Endothelial cell of umbilical vein (primary cell): ENCODE measurements at regions not wholly inside any gene's neighbourhood (a gene's known extent, or its start where the extent isn't known, plus 50 kb on each side); places are given as distances from the start of the nearest gene placed in this dataset.

Experiments
- BruUV-seq: library from RNA; stranded (reverse); fragments of 400-500 nt; replicated peaks from 2 replicates; lab custom pipeline; 2021; lab: Mats Ljungman, UMichigan
- CTCF ChIA-PET: fragments of 300-600, 350-600 bp; sonication (Branson Sonifier 250); formaldehyde crosslinking; loops from one replicate; lab custom pipeline; 2021; ENCODE audit warnings: antibody characterized with exemption, inconsistent platforms; lab: Charles Lee
- POLR2A ChIA-PET: fragments of 300-600, 350-600 bp; sonication (Branson Sonifier 250); formaldehyde crosslinking; loops from one replicate; lab custom pipeline; 2021; ENCODE audit warnings: antibody characterized with exemption, inconsistent platforms; lab: Charles Lee
- DNase-seq: peaks from one replicate; pipeline ENCODE4 v3.0.0-alpha.2; 2011; ENCODE audit warnings: low read depth, low spot score
- FAIRE-seq: peaks from 2 replicates; lab custom pipeline; 2011; peaks lifted over from hg19 to GRCh38; lab: Jason Lieb, UNC
- H2AFZ ChIP-seq: 2 replicates; pipeline ENCODE4 v1.6.0; 2012; ENCODE audit warnings: low read depth, low read length, control low read depth, inconsistent platforms
- H3K27ac ChIP-seq: 2 replicates; pipeline ENCODE4 v1.5.1; 2011; ENCODE audit warnings: low read depth, mild to moderate bottlenecking, control low read depth, low read length, moderate library complexity; ENCODE audit not compliant: insufficient read depth
- H3K27me3 ChIP-seq, 2 experiments: 2 replicates each; pipeline versions ENCODE4 v1.6.0 to v1.6.1; 2011; ENCODE audit warnings: low read length in 2 of 2, mixed read lengths in 1 of 2; ENCODE audit not compliant: control insufficient read depth in 2 of 2, insufficient read depth in 2 of 2
- H3K36me3 ChIP-seq, 2 experiments: 2 replicates in 1 of 2; 3 replicates in 1 of 2; pipeline ENCODE4 v1.5.1; 2011; ENCODE audit warnings: low read length in 2 of 2, mild to moderate bottlenecking in 1 of 2, moderate library complexity in 1 of 2; ENCODE audit not compliant: control insufficient read depth in 2 of 2, insufficient read depth in 2 of 2; ENCODE audit errors: extremely low read depth in 1 of 2
- H3K4me1 ChIP-seq: 3 replicates; pipeline ENCODE4 v1.5.1; 2011; ENCODE audit warnings: mild to moderate bottlenecking, low read length; ENCODE audit not compliant: control insufficient read depth, insufficient read depth; ENCODE audit errors: extremely low read depth
- H3K4me2 ChIP-seq: 2 replicates; pipeline ENCODE4 v1.6.1; 2011; ENCODE audit warnings: low read length, control low read depth, mixed read lengths; ENCODE audit not compliant: insufficient read depth
- H3K4me3 ChIP-seq, 3 experiments: fragments of 200-600 bp in 1 of 3; sonication (generic), shearing (Covaris generic) in 1 of 3; replicated peaks in 1 of 3; 2 replicates each; pipeline ENCODE4 v1.5.1; 2011 to 2016; ENCODE audit warnings: control low read depth in 3 of 3, low read length in 3 of 3, mild to moderate bottlenecking in 2 of 3, inconsistent platforms in 1 of 3, low read depth in 1 of 3, moderate library complexity in 1 of 3; ENCODE audit not compliant: insufficient read depth in 1 of 3
- H3K79me2 ChIP-seq: 2 replicates; pipeline ENCODE4 v1.6.0; 2012; ENCODE audit warnings: low read length, inconsistent platforms; ENCODE audit not compliant: control insufficient read depth, insufficient read depth
- H3K9ac ChIP-seq: replicated peaks from 2 replicates; pipeline ENCODE3; 2011; ENCODE audit warnings: low read length, control low read depth; ENCODE audit not compliant: insufficient read depth; ENCODE audit errors: extremely low read depth
- H3K9me1 ChIP-seq: replicated peaks from 3 replicates; pipeline ENCODE4 v1.6.0; 2011; ENCODE audit warnings: mild to moderate bottlenecking, low read length; ENCODE audit not compliant: control insufficient read depth, insufficient read depth; ENCODE audit errors: extremely low read depth
- H3K9me3 ChIP-seq: replicated peaks from 2 replicates; pipeline ENCODE4 v1.5.1; 2012; ENCODE audit warnings: low read length, inconsistent platforms; ENCODE audit not compliant: control insufficient read depth, insufficient read depth
- H4K20me1 ChIP-seq: replicated peaks from 2 replicates; pipeline ENCODE3; 2011; ENCODE audit warnings: mild to moderate bottlenecking, low read length; ENCODE audit not compliant: control insufficient read depth, insufficient read depth; ENCODE audit errors: extremely low read depth
- EZH2 ChIP-seq: IDR thresholded peaks from 2 replicates; pipeline ENCODE4 v1.6.1; 2012; ENCODE audit warnings: borderline replicate concordance, low read depth, mild to moderate bottlenecking, moderate library complexity, low read length, inconsistent platforms; ENCODE audit not compliant: severe bottlenecking
- FOS ChIP-seq: IDR thresholded peaks from 2 replicates; pipeline ENCODE4 v1.6.1; 2011; ENCODE audit warnings: mild to moderate bottlenecking, low read length, moderate library complexity, borderline replicate concordance; ENCODE audit not compliant: insufficient read depth
- GATA2 ChIP-seq: IDR thresholded peaks from 2 replicates; pipeline ENCODE4 v1.7.0; 2011; ENCODE audit warnings: low read depth, mild to moderate bottlenecking, moderate library complexity, mixed read lengths, low read length; ENCODE audit not compliant: insufficient read length, insufficient read depth
- JUN ChIP-seq: IDR thresholded peaks from 2 replicates; pipeline ENCODE4 v1.6.1; 2011; ENCODE audit warnings: borderline replicate concordance, low read depth; ENCODE audit not compliant: insufficient read length, insufficient read depth
- MYC ChIP-seq: IDR thresholded peaks from one replicate; pipeline ENCODE4 v1.6.1; 2011; ENCODE audit warnings: mild to moderate bottlenecking, low read depth, low read length
- POLR2A ChIP-seq: IDR thresholded peaks from 2 replicates; pipeline ENCODE4 v1.6.1; 2012; ENCODE audit warnings: low read depth, mild to moderate bottlenecking, control low read depth, low read length
- POLR2AphosphoS5 ChIP-seq: IDR thresholded peaks from 2 replicates; pipeline ENCODE4 v1.6.1; 2012; ENCODE audit warnings: low read depth, mild to moderate bottlenecking, control low read depth, low read length, moderate library complexity; ENCODE audit not compliant: insufficient read depth
- dilution Hi-C: fragments of 300-500 bp; cut with MboI; formaldehyde crosslinking; loops from one replicate; pipeline ENCODE4 v1.15.0; 2019; ENCODE audit warnings: low sequenced_read_pairs; ENCODE audit not compliant: extremely low pct_ligation_motif_present
- intact Hi-C: fragments of 100-400 bp; cut with micrococcal nuclease; formaldehyde crosslinking; loops from one replicate; pipeline ENCODE4 v1.10.0; 2022
- TF ChIP-seq, protein P1 (sequence below): IDR thresholded peaks from 2 replicates; pipeline ENCODE4 v1.6.1; 2011; ENCODE audit not compliant: insufficient read depth, insufficient read length
- TF ChIP-seq, protein P2 (sequence below), 2 donors: IDR thresholded peaks; 1 replicate in 1 of 2; 2 replicates in 1 of 2; pipeline ENCODE4 v1.5.1; 2011; ENCODE audit warnings: low read length in 2 of 2, mild to moderate bottlenecking in 2 of 2, moderate library complexity in 2 of 2, control low read depth in 1 of 2, inconsistent platforms in 1 of 2, low read depth in 1 of 2; ENCODE audit not compliant: insufficient read depth in 1 of 2; ENCODE audit errors: extremely low read depth in 1 of 2

DNA sequence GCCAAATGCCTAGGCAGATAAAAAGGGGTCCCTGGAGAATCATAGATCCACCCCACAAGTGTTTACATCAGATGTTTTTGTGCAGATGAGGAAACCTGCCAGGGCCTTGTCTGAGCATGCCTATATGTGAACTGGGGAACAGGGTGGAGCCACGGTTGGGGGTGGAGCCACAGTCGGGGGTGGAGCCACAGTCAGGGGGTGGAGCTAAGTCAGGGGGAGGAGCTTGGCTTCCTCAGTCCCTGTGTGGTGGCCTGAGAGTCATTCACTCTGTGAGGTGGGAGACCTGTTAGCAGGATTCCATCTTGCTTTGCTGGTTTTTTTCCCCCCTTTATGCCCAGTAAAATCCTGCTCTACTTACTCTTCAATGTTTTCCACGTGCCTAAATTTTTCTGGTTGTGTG is 57.8 kb upstream of the TGFBR2 start:
- H3K27ac ChIP-seq = no peak overlapping the region
- ChIA-PET POLR2A (no interaction called here), CTCF (interaction anchor here (0.6 to 0.7 kb wide), 2 partner anchors 58 to 506 kb away, joined by 3 read pairs; partner anchors contain the start of gene TGFBR2)
- intact Hi-C loops (no loop called here), dilution Hi-C loops (no loop called here)
- BruUV-seq = no TSS peak
- no peaks in the 10 kb centered on the region for H3K9me3 ChIP-seq
- H3K79me2 ChIP-seq = no peaks in the 10 kb centered on the region
- no peaks in the 10 kb centered on the region for H3K27me3 ChIP-seq
- DNase-seq = no peak
- H3K4me1 ChIP-seq = peaks cover 42% of the 10 kb centered on the region
- no peaks in the 10 kb centered on the region for H4K20me1 ChIP-seq
- TF ChIP-seq, protein P1, sequence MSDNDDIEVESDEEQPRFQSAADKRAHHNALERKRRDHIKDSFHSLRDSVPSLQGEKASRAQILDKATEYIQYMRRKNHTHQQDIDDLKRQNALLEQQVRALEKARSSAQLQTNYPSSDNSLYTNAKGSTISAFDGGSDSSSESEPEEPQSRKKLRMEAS = no peak
- TF ChIP-seq FOS (no peak), POLR2A (no peak), MYC (no peak), GATA2 (no peak), EZH2 (no peak), JUN (no peak), POLR2AphosphoS5 (no peak)
- TF ChIP-seq, protein P2, sequence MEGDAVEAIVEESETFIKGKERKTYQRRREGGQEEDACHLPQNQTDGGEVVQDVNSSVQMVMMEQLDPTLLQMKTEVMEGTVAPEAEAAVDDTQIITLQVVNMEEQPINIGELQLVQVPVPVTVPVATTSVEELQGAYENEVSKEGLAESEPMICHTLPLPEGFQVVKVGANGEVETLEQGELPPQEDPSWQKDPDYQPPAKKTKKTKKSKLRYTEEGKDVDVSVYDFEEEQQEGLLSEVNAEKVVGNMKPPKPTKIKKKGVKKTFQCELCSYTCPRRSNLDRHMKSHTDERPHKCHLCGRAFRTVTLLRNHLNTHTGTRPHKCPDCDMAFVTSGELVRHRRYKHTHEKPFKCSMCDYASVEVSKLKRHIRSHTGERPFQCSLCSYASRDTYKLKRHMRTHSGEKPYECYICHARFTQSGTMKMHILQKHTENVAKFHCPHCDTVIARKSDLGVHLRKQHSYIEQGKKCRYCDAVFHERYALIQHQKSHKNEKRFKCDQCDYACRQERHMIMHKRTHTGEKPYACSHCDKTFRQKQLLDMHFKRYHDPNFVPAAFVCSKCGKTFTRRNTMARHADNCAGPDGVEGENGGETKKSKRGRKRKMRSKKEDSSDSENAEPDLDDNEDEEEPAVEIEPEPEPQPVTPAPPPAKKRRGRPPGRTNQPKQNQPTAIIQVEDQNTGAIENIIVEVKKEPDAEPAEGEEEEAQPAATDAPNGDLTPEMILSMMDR (IDR thresholded peaks at IDR 0.05; ENCODE audit: extremely low read depth in 1 of 2, insufficient read depth in 1 of 2, low read depth in 1 of 2, low read length in 2 of 2) = no peak
- H3K36me3 ChIP-seq = no peaks in the 10 kb centered on the region
- FAIRE-seq = no peak
- H3K4me3 ChIP-seq = no peak overlapping the region
- no peaks in the 10 kb centered on the region for H3K9me1 ChIP-seq
- no peak overlapping the region for H3K4me2 ChIP-seq
- no peak overlapping the region for H3K9ac ChIP-seq
- no peak overlapping the region for H2AFZ ChIP-seq
